ENCODE measurements at regions not wholly inside any gene's neighbourhood (a gene's known extent, or its start where the extent isn't known, plus 50 kb on each side); places are given as distances from the start of the nearest gene placed in this dataset.
"Not testable (repeated sequence)": the region's sequence is repeated elsewhere in the genome, so short reads cannot be mapped to it uniquely, and the experiment has no call there.

DNA sequence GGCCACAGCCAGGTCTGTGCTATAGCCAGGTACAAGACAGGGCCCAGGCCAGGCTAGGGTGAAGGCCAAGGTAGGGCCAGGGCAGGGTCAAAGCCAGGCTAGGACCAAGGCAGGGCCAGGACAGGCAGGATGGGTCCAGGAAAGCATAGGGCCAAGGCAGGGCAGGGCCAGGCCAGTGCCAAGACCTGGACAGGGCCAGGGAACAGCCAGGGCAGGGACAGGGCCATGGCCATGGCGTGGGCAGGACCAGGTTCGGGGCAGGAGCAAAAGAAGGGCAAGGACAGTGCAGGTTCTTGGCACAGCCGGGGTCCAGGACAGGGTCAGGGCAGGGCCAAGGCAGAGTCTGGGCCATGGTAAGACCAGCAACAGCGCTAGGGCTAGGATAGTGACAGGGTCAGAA lies 153.4 kb downstream of the LIPI start (continued):
- no peak for TF ChIP-seq ZEB2 (tag by site-specific recombination; IDR thresholded peaks at IDR 0.05)

- Histone ChIP-seq H3K9me3 (ENCODE audit: control insufficient read depth, insufficient read depth, low read depth, low read length) (no peaks in the 10 kb centered on the region), H3K36me3 (ENCODE audit: control insufficient read depth in 2 of 2, insufficient read depth in 1 of 2, low read length in 2 of 2) (no peaks in the 10 kb centered on the region; a peak in 1 of 3 replicates), H3K27ac (ENCODE audit: extremely low read depth, low read depth, low read length) (no peak overlapping the region), H3K4me1 (ENCODE audit: control insufficient read depth, insufficient read depth, low read length) (no peaks in the 10 kb centered on the region), H3K4me3 (ENCODE audit: low read depth, low read length) (no peak overlapping the region)
- CTCF ChIA-PET = no interaction called here
- TF ChIP-seq, protein P1, sequence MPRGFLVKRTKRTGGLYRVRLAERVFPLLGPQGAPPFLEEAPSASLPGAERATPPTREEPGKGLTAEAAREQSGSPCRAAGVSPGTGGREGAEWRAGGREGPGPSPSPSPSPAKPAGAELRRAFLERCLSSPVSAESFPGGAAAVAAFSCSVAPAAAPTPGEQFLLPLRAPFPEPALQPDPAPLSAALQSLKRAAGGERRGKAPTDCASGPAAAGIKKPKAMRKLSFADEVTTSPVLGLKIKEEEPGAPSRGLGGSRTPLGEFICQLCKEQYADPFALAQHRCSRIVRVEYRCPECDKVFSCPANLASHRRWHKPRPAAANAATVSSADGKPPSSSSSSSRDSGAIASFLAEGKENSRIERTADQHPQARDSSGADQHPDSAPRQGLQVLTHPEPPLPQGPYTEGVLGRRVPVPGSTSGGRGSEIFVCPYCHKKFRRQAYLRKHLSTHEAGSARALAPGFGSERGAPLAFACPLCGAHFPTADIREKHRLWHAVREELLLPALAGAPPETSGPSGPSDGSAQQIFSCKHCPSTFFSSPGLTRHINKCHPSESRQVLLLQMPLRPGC (tag by site-specific recombination; IDR thresholded peaks at IDR 0.05) = no peak
- TF ChIP-seq ZNF571 (tag by site-specific recombination; IDR thresholded peaks at IDR 0.05) (no peak), PBX3 (CRISPR knock-in tag; IDR thresholded peaks at IDR 0.05) (no peak), ZXDB (tag by site-specific recombination; IDR thresholded peaks at IDR 0.05) (no peak), KLF9 (tag by site-specific recombination; IDR thresholded peaks at IDR 0.05; ENCODE audit: low read depth) (no peak), ZNF394 (tag by site-specific recombination; IDR thresholded peaks at IDR 0.05; ENCODE audit: borderline replicate concordance) (no peak), ZNF514 (tag by site-specific recombination; IDR thresholded peaks at IDR 0.05) (no peak), ZBTB11 (tag by site-specific recombination; conservative IDR thresholded peaks at IDR 0.05; ENCODE audit: low read depth) (no peak), ZNF664 (tag by site-specific recombination; IDR thresholded peaks at IDR 0.05) (no peak), ZNF223 (tag by site-specific recombination; IDR thresholded peaks at IDR 0.05) (no peak), EGR2 (tag by site-specific recombination; IDR thresholded peaks at IDR 0.05; ENCODE audit: low read depth) (no peak), GLIS2 (tag by site-specific recombination; IDR thresholded peaks at IDR 0.05) (no peak), ZBTB20 (tag by site-specific recombination; IDR thresholded peaks at IDR 0.05) (no peak), ZNF155 (tag by site-specific recombination; IDR thresholded peaks at IDR 0.05) (no peak)
- TF ChIP-seq, protein P2, sequence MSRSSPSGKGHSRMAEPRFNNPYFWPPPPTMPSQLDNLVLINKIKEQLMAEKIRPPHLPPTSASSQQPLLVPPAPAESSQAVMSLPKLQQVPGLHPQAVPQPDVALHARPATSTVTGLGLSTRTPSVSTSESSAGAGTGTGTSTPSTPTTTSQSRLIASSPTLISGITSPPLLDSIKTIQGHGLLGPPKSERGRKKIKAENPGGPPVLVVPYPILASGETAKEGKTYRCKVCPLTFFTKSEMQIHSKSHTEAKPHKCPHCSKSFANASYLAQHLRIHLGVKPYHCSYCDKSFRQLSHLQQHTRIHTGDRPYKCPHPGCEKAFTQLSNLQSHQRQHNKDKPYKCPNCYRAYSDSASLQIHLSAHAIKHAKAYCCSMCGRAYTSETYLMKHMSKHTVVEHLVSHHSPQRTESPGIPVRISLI (tag by site-specific recombination; IDR thresholded peaks at IDR 0.05) = no peak
- TF ChIP-seq, protein P3, sequence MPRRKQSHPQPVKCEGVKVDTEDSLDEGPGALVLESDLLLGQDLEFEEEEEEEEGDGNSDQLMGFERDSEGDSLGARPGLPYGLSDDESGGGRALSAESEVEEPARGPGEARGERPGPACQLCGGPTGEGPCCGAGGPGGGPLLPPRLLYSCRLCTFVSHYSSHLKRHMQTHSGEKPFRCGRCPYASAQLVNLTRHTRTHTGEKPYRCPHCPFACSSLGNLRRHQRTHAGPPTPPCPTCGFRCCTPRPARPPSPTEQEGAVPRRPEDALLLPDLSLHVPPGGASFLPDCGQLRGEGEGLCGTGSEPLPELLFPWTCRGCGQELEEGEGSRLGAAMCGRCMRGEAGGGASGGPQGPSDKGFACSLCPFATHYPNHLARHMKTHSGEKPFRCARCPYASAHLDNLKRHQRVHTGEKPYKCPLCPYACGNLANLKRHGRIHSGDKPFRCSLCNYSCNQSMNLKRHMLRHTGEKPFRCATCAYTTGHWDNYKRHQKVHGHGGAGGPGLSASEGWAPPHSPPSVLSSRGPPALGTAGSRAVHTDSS (tag by site-specific recombination; IDR thresholded peaks at IDR 0.05) = no peak
- POLR2A ChIA-PET = no interaction called here
Observed at GRCh38 chr21:14056771-14057191, 154.0 kb downstream of the LIPI start.

DNA sequence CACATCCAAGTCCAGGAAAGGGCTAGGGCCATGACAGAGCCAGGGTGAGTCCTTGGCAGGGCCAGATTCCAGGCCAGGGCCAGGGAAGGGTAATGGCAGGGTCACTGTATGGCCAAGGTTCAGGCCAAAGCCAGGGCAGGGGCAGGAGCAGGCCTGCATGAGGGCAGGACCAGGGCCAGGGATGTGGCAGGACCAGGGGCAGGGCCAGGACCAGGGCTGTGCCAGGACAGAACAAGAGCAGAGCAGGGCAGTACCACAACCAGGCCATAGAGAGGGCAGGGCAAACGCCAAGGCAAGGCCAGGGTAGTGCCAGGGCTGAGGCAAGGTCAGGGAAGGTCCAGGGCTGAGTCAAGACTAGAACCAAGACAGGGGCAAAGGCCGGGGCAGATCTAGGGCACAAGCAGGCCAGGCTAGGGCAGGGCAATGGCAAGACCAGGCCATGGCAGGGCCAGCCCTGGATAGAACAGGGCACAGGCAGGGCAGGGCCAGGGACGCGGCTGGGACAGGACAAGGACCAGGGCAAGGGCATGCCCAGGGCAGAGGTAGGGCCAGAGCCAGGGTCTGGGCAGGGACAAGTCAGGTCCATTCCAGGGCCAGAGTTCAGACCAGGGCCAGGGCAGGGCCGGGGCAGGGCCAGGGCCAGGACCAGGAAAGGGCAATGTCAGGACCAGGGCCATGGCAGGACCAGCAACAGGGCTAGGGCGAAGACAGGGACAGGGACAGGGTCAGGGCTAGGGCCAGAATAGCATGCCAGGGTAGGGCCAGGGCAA lies 154.8 kb downstream of the LIPI start:
- POLR2A ChIA-PET; CTCF ChIA-PET; H3K4me3 ChIP-seq (ENCODE audit: low read depth, low read length): not testable (repeated sequence)

More for the DNA sequence above, 154.8 kb downstream of the LIPI start:
- not testable (repeated sequence) for H3K4me1 ChIP-seq (ENCODE audit: control insufficient read depth, insufficient read depth, low read length); H3K36me3 ChIP-seq (ENCODE audit: control insufficient read depth in 2 of 2, insufficient read depth in 1 of 2, low read length in 2 of 2); H3K9me3 ChIP-seq (ENCODE audit: control insufficient read depth, insufficient read depth, low read depth, low read length); H3K27ac ChIP-seq (ENCODE audit: extremely low read depth, low read depth, low read length)
